Uterus (tissue), 2 donors: ENCODE measurements at regions not wholly inside any gene's neighbourhood (a gene's known extent, or its start where the extent isn't known, plus 50 kb on each side); places are given as distances from the start of the nearest gene placed in this dataset.

Source experiments
- POLR2A ChIP-seq, 2 donors: fragments of 450-650 bp; IDR thresholded peaks; one replicate each; pipeline ENCODE4 v1.6.1; 2016; ENCODE audit warnings: antibody characterized with exemption in 2 of 2, mild to moderate bottlenecking in 1 of 2, moderate library complexity in 1 of 2
- TF ChIP-seq, protein P1 (sequence below), 4 experiments: fragments of 200-600 bp in 2 of 4; fragments of 450-650 bp in 2 of 4; sonication (generic) in 2 of 4; IDR thresholded peaks; one replicate each; pipeline ENCODE4 v1.5.1; 2016 to 2019; ENCODE audit warnings: antibody characterized with exemption in 4 of 4, mild to moderate bottlenecking in 2 of 4, moderate library complexity in 1 of 4

DNA sequence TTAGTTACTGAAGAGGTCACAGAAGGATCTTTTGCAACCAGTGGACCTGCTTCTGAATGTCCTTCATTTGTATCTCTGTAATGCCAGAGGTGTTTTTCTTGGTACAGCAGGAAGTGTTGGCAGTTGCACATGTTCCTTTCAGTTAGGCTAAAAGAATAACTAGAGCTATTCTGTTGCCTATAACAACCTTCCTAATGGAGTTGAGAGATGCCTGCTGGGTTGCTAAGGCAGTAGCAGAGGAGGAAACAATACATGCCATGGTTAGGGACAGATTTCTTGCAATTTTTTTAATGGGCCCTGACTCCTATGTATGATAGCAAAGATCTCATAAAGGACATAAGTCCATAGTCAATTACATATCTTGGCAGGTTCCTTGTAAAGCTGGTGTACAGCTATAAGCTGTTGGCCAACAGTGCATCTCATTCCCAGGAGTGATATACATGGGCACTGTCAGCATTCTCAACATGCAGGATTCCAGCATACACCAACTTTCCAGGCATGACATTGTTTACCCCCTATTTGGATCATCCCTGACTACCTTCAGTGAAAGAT lies 556.6 kb downstream of the CCER1 start:
- TF ChIP-seq, protein P1, sequence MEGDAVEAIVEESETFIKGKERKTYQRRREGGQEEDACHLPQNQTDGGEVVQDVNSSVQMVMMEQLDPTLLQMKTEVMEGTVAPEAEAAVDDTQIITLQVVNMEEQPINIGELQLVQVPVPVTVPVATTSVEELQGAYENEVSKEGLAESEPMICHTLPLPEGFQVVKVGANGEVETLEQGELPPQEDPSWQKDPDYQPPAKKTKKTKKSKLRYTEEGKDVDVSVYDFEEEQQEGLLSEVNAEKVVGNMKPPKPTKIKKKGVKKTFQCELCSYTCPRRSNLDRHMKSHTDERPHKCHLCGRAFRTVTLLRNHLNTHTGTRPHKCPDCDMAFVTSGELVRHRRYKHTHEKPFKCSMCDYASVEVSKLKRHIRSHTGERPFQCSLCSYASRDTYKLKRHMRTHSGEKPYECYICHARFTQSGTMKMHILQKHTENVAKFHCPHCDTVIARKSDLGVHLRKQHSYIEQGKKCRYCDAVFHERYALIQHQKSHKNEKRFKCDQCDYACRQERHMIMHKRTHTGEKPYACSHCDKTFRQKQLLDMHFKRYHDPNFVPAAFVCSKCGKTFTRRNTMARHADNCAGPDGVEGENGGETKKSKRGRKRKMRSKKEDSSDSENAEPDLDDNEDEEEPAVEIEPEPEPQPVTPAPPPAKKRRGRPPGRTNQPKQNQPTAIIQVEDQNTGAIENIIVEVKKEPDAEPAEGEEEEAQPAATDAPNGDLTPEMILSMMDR (IDR thresholded peaks at IDR 0.05) = no peak
- TF ChIP-seq POLR2A (IDR thresholded peaks at IDR 0.05) = no peak
